AG04450 (cell line): ENCODE measurements at regions not wholly inside any gene's neighbourhood (a gene's known extent, or its start where the extent isn't known, plus 50 kb on each side); places are given as distances from the start of the nearest gene placed in this dataset.

Experiments
- CTCF ChIA-PET: fragments of 300-600, 350-600 bp; formaldehyde crosslinking; extraction: SDS; loops from one replicate; lab custom pipeline; 2022; ENCODE audit warnings: antibody characterized with exemption, inconsistent platforms; lab: Charles Lee
- POLR2A ChIA-PET: fragments of 350-600 bp; formaldehyde crosslinking; extraction: SDS; loops from one replicate; lab custom pipeline; 2021; ENCODE audit warnings: antibody characterized with exemption, inconsistent platforms; lab: Yijun Ruan, JAX
- DNase-seq: peaks from one replicate; pipeline ENCODE4 v3.0.0-alpha.2; 2011; ENCODE audit warnings: low read depth, low spot score
- H3K27ac ChIP-seq: one replicate; pipeline ENCODE4 v1.5.1; 2012; ENCODE audit warnings: low read depth, low read length, control low read depth
- H3K27me3 ChIP-seq: one replicate; pipeline ENCODE4 v1.6.0; 2012; ENCODE audit warnings: low read length; ENCODE audit not compliant: control insufficient read depth, insufficient read depth
- H3K4me3 ChIP-seq: 2 replicates; pipeline ENCODE4 v1.5.1; 2011; ENCODE audit warnings: mild to moderate bottlenecking, low read depth, low read length, control low read depth
- H3K9me3 ChIP-seq: 2 replicates; pipeline ENCODE4 v1.5.1; 2012; ENCODE audit warnings: low read length; ENCODE audit not compliant: control insufficient read depth, insufficient read depth
- CTCF ChIP-seq: IDR thresholded peaks from 2 replicates; pipeline ENCODE4 v1.5.1; 2011; ENCODE audit warnings: low read depth, low read length, control low read depth, inconsistent platforms

- DNase-seq: no peak
- POLR2A ChIA-PET: no interaction called here
- H3K4me3 ChIP-seq: no peak overlapping the region
- no peaks in the 10 kb centered on the region for H3K27me3 ChIP-seq
- no peaks in the 10 kb centered on the region for H3K9me3 ChIP-seq
- CTCF ChIA-PET: interaction anchor here (0.7 kb wide), 1 partner anchor 815 kb away, joined by 3 read pairs; no protein-coding TSS in a partner anchor
- no peak overlapping the region for H3K27ac ChIP-seq
- TF ChIP-seq CTCF: no peak
Observed at GRCh38 chr3:104715972-104716371, 650.7 kb upstream of the ALCAM start.

GRCh38 chr3:104717828-104718196 lies 648.9 kb upstream of the ALCAM start:
- H3K27me3 ChIP-seq: no peaks in the 10 kb centered on the region
- no peak overlapping the region for H3K4me3 ChIP-seq
- H3K27ac ChIP-seq: no peak overlapping the region
- ChIA-PET CTCF (no interaction called here), POLR2A (no interaction called here)
- no peak for DNase-seq
- TF ChIP-seq CTCF: no peak
- no peaks in the 10 kb centered on the region for H3K9me3 ChIP-seq

GRCh38 chr3:104723000-104723399 lies 643.7 kb upstream of the ALCAM start:
- H3K27me3 ChIP-seq: no peaks in the 10 kb centered on the region
- H3K4me3 ChIP-seq: no peak overlapping the region
- H3K9me3 ChIP-seq: no peaks in the 10 kb centered on the region
- CTCF ChIA-PET: no interaction called here
- no peak for DNase-seq
- no peak for TF ChIP-seq CTCF
- H3K27ac ChIP-seq: no peak overlapping the region
- POLR2A ChIA-PET: no interaction called here

- no peaks in the 10 kb centered on the region for H3K9me3 ChIP-seq
- CTCF ChIA-PET: no interaction called here
- H3K27ac ChIP-seq: no peak overlapping the region
- no peak for DNase-seq
- POLR2A ChIA-PET: no interaction called here
- TF ChIP-seq CTCF: no peak
- H3K4me3 ChIP-seq: no peak overlapping the region
- no peaks in the 10 kb centered on the region for H3K27me3 ChIP-seq
Observed at GRCh38 chr3:104731074-104731473, 635.6 kb upstream of the ALCAM start.

- no peak for DNase-seq
- ChIA-PET POLR2A (interaction anchor here (1.2 kb wide), 1 partner anchor 62 kb away, joined by 3 read pairs; no protein-coding TSS in a partner anchor), CTCF (no interaction called here)
- Histone ChIP-seq H3K27ac (no peak overlapping the region), H3K9me3 (no peaks in the 10 kb centered on the region), H3K27me3 (no peaks in the 10 kb centered on the region), H3K4me3 (no peak overlapping the region)
- no peak for TF ChIP-seq CTCF
Observed at GRCh38 chr3:104734627-104735026, 632.1 kb upstream of the ALCAM start.
